HL-60 (cell line): ENCODE measurements at regions not wholly inside any gene's neighbourhood (a gene's known extent, or its start where the extent isn't known, plus 50 kb on each side); places are given as distances from the start of the nearest gene placed in this dataset.

Experiments used
- DNase-seq, 2 experiments: peaks; one replicate each; pipeline ENCODE4 v3.0.0-alpha.2; 2010 to 2020; ENCODE audit warnings: low read depth in 1 of 2, low spot score in 1 of 2
- H3K27ac ChIP-seq: fragments of 250-450 bp; sonication (Bioruptor Pico); replicated peaks from 2 replicates; pipeline ENCODE4 v1.5.1; 2020; ENCODE audit warnings: mild to moderate bottlenecking, moderate library complexity
- H3K27me3 ChIP-seq: fragments of 250-450 bp; sonication (Bioruptor Pico); 2 replicates; pipeline ENCODE4 v1.5.1; 2021; ENCODE audit warnings: mild to moderate bottlenecking, moderate library complexity; ENCODE audit not compliant: insufficient read depth, poor library complexity, severe bottlenecking
- H3K4me3 ChIP-seq: replicated peaks from 2 replicates; pipeline ENCODE4 v1.5.1; 2011; ENCODE audit warnings: mild to moderate bottlenecking, control low read depth, low read length; ENCODE audit not compliant: insufficient read depth
- GABPA ChIP-seq: IDR thresholded peaks from 2 replicates; pipeline ENCODE4 v1.6.1; 2012; ENCODE audit warnings: low read depth
- POLR2AphosphoS5 ChIP-seq: IDR thresholded peaks from 2 replicates; pipeline ENCODE4 v1.6.1; 2012; ENCODE audit warnings: low read depth
- REST ChIP-seq: IDR thresholded peaks from 2 replicates; pipeline ENCODE4 v1.6.1; 2012; ENCODE audit warnings: low read depth; ENCODE audit not compliant: insufficient replicate concordance
- SPI1 ChIP-seq: IDR thresholded peaks from 2 replicates; pipeline ENCODE4 v1.6.1; 2012; ENCODE audit warnings: low read depth, mild to moderate bottlenecking, borderline replicate concordance
- TF ChIP-seq, protein P1 (sequence below): IDR thresholded peaks from one replicate; pipeline ENCODE4 v1.5.1; 2011; ENCODE audit warnings: low read length, control low read depth, inconsistent platforms; ENCODE audit not compliant: insufficient read depth

GRCh38 chr1:209427277-209427676, 156.2 kb upstream of the CAMK1G start:
- no peak for DNase-seq
- no peak overlapping the region for H3K27ac ChIP-seq
- H3K27me3 ChIP-seq: no peaks in the 10 kb centered on the region
- no peak overlapping the region for H3K4me3 ChIP-seq
- TF ChIP-seq REST: no peak

DNA sequence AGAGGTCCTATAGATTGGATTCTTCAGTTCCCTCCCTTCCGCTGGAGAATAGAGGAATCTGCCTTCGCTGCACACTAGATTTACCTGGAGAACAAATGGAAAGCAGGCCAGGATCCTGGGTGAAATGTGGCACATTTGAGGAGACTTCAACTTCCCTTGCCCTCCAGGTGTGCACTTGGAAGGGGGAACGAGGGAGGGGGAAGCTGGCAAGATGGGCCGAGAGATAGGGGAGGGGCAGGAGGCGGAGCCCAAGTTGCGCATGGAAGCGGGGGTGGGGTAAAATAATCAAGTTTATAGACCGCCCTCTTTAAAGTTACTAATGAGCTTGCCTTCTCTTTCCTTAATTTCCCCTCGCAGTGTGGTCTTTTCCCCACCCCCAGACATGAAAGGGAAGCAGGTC, 155.7 kb upstream of the CAMK1G start:
- DNase-seq: no peak
- H3K27ac ChIP-seq: no peak overlapping the region
- TF ChIP-seq, protein P1, sequence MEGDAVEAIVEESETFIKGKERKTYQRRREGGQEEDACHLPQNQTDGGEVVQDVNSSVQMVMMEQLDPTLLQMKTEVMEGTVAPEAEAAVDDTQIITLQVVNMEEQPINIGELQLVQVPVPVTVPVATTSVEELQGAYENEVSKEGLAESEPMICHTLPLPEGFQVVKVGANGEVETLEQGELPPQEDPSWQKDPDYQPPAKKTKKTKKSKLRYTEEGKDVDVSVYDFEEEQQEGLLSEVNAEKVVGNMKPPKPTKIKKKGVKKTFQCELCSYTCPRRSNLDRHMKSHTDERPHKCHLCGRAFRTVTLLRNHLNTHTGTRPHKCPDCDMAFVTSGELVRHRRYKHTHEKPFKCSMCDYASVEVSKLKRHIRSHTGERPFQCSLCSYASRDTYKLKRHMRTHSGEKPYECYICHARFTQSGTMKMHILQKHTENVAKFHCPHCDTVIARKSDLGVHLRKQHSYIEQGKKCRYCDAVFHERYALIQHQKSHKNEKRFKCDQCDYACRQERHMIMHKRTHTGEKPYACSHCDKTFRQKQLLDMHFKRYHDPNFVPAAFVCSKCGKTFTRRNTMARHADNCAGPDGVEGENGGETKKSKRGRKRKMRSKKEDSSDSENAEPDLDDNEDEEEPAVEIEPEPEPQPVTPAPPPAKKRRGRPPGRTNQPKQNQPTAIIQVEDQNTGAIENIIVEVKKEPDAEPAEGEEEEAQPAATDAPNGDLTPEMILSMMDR: no peak
- no peaks in the 10 kb centered on the region for H3K27me3 ChIP-seq
- no peak overlapping the region for H3K4me3 ChIP-seq

GRCh38 chr1:209428241-209428921, 155.1 kb upstream of the CAMK1G start:
- H3K27me3 ChIP-seq: no peaks in the 10 kb centered on the region
- no peak for DNase-seq
- H3K27ac ChIP-seq: no peak overlapping the region
- TF ChIP-seq REST (no peak), SPI1 (peak; percentile 34; the same call in 1 of the 2 replicates), GABPA (no peak), POLR2AphosphoS5 (no peak)
- TF ChIP-seq, protein P1: no peak
- no peak overlapping the region for H3K4me3 ChIP-seq

DNA sequence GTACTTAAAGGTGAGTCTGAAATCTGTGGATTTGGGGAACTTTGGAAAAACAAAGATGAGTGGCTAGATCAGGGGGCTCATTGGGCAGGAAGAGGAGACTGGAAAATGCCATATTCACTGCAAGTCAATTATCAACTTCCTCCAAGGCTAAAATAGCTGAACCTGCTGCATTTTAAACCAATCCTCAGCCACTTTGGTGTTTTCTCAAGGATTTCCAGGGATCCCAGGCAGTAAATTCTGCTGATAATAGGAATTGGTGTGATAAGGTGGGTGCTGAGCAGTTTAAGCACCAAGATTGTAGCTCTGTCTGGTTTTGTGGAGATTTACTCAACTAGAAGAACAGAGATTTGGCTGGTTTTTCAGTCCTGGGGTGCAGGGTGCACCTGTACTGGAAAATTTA, 153.9 kb upstream of the CAMK1G start:
- DNase-seq: no peak
- no peaks in the 10 kb centered on the region for H3K27me3 ChIP-seq
- H3K4me3 ChIP-seq: no peak overlapping the region
- no peak overlapping the region for H3K27ac ChIP-seq
- TF ChIP-seq, protein P1: no peak
- TF ChIP-seq REST: no peak
- no peak for TF ChIP-seq GABPA
- no peak for TF ChIP-seq POLR2AphosphoS5
- TF ChIP-seq SPI1: no peak
